ENCODE measurements at regions not wholly inside any gene's neighbourhood (a gene's known extent, or its start where the extent isn't known, plus 50 kb on each side); places are given as distances from the start of the nearest gene placed in this dataset.
A peak's percentile ranks its signal among the peaks of the same experiment; 100 is the strongest.
"Not testable (repeated sequence)": the region's sequence is repeated elsewhere in the genome, so short reads cannot be mapped to it uniquely, and the experiment has no call there.

- DNase-seq (ENCODE audit: low read depth), result not testable (repeated sequence)
Measured at GRCh38 chr7:81222692-81223091, 303.8 kb upstream of the SEMA3C start.

GRCh38 chr7:81221527-81222217 lies 302.8 kb upstream of the SEMA3C start:
- DNase-seq (ENCODE audit: low read depth), result no peak

DNA sequence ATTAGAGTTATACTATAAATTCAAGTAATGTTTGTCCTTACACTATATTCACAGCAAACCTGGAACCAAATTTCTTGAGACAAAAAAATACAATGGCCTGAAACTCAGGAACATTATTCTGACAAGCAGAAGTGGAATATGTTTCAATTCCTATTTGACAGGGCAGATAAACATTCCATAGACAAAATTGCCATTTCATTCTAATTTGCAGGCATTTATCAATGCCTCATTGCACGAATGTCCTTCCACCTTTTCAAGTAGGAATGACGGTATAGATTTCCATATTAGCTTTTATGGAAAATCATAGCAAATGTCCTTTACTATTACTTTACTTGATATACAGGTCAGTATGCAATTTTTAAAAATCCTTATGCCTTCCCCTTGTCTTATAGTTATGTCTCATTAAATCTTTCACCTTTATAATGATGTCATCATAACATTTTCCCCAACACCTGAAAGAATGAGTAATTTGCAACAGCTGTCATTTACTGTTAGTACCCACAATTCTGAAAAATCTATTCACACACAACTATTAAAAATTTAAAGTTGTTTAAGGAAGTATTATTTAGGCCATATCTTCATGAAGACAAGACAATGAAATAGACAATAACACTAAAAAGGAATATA lies 299.7 kb upstream of the SEMA3C start:
- DNase-seq (ENCODE audit: low read depth), result no peak

GRCh38 chr7:81213394-81213793 lies 294.5 kb upstream of the SEMA3C start:
- DNase-seq (ENCODE audit: low read depth), result no peak

DNA sequence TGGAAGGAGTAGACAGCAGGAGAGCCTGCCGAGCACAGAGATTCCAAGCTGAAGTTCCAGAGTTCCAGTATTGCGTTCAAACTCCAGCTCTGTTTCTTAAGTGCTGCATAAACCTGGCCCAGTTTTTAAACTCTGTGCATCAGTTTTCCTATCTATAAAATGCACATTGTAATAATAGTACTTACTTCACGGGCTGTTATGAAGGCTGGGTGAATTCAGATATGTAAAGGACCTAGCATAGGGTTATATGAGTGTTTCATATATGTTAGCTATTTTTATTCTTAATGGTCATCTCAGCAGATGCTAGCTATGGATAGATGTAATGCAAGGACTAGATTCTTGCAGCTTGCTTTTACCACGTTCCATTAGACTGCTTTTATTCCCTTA lies 293.1 kb upstream of the SEMA3C start:
- no peak for DNase-seq (ENCODE audit: low read depth)

DNA sequence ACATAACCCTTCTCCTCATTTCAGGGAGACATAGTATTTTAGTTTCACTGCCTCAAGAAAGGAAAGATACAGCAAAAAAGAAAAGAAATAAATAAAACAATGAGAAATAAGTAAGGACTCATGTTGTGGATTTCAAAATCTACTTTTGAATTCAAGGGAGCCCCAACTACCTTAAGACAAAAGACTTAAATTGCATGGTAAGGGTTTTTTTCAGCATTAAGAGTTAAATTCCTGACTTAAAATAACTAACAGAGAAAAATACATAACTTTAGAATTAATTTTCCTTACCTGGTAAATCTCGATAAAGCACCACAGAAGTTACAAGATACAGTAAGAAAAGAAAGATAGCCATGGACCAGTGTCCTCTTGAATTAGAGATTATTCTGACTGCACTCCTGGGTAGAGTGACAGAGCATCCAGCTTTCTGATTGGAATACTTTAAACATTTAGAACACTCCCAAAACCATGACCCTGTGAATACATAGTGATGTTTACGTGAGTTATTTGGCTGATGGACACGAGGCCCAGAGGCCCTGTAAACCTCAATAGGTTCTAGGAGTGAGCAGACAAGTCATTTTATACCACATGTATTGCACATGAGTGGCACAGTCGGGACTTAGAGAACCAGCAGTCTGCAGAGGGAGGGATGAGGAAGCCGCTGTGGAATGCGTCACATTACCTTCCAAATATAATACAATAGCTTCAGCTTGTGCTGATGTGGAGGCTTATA lies 292.5 kb upstream of the SEMA3C start:
- DNase-seq (ENCODE audit: low read depth), result peak; percentile 64

DNA sequence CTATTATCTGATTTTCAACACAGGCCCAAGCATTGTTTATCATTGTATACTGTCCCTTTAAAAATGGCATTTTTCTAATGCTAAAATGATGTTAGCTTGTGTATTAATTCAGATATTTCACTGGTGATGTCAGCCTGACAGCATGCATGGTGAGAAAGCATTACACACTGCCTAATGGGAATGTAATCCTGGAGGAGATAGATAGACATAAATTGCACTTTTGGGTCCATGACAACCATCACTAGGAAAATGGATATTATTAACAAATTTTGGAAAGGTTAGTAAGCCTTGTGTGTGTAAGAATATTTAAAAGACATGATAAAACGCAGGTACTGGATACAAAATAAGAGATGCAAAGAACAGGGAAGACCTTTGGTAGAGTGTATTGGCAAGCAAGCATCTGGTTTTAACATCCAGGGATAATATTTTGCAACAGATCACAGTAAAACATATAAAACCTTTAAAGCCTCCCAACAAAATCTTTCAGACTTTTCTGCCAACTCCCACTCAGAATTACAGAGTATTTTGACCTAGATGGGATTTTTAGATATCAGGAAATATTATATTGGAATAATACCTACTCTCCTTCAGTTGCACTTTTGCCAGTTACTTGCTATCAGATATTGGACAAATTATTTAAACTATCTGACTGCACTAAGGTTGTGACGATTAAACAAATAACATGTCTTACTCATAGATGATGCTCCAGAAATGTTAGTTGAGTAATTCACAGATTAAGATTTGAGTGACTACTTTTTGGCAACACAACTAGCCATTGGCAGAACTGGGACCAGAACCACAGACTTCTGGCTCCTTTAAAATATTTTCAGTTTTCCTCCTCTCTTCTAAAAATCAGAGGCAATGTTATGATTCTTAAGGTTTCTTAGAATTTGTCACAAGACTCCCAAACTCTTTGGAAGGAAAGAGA lies 291.6 kb upstream of the SEMA3C start:
- peak; percentile 53 for DNase-seq (ENCODE audit: low read depth)

- DNase-seq (ENCODE audit: low read depth), result peak; percentile 7
Measured at GRCh38 chr7:81209059-81209458, 290.2 kb upstream of the SEMA3C start.

DNA sequence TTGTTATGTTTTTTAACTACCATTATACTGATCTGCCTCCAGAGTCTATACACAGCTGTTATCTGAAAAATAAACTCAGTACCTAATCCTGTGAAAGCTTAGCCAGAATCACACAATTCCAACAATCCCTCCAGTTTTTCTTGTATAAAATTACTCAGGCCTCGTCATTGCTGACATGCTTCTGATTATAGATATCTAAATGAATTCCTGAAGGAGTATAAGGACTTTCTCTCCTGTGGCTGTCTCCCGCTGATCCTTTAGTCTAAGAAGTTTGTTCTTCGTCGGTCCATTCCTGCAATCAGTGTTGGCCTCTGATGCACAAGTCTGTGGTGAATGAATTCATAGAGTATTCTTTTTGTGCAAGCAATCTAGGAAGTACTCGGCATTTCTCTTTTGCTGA lies 288.9 kb upstream of the SEMA3C start:
- DNase-seq (ENCODE audit: low read depth), result no peak

- DNase-seq (ENCODE audit: low read depth), result no peak
Measured at GRCh38 chr7:81206667-81207360, 288.0 kb upstream of the SEMA3C start.

DNA sequence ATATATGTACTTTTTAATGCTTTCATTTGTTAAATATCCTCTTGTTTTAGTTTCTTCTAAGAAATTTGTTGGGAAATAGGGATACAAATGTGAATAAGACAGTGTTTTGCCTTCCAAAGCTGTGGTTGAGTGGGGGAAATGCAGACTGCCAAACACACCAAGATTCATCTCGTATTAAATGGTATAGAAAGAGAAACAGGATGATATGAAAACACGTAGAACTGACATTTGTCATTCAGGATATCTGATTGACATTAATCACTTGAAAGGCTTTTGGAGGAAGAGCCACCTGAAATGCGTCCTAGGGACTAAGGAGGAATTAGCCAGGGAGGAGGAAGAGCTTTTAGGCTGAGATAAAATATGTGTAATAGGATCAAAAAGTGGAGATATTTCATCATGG lies 287.4 kb upstream of the SEMA3C start:
- DNase-seq (ENCODE audit: low read depth), result no peak

GRCh38 chr7:81201188-81201587 lies 282.3 kb upstream of the SEMA3C start:
- no peak for DNase-seq (ENCODE audit: low read depth)

- no peak for DNase-seq (ENCODE audit: low read depth)
Measured at GRCh38 chr7:81198766-81199165, 279.9 kb upstream of the SEMA3C start.

GRCh38 chr7:81197266-81197665 lies 278.4 kb upstream of the SEMA3C start:
- DNase-seq (ENCODE audit: low read depth), result no peak

GRCh38 chr7:81195033-81195432 lies 276.2 kb upstream of the SEMA3C start:
- peak; percentile 19 for DNase-seq (ENCODE audit: low read depth)

GRCh38 chr7:81190997-81191768 lies 272.3 kb upstream of the SEMA3C start:
- DNase-seq (ENCODE audit: low read depth), result peak; percentile 63

- no peak for DNase-seq (ENCODE audit: low read depth)
Measured at GRCh38 chr7:81187753-81188152, 268.9 kb upstream of the SEMA3C start.

DNA sequence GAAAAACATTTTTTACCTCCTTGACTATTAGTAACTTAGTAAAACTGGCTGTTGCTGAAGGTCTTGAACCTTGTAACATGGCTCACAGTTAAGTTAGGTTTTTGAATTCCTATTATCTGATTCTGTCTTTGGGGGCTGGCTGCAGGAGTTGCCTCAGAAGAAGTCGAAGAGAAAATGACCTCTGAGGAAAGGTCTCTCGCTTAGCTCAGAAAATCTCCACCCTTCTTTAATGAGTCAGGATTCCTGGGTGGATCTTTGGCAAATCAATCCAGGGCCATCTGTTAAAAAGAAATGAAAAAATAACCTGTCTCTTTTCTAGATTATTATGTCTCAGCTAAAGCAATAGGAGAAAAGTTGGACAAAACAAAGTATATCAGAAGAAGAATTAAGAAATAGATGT lies 267.8 kb upstream of the SEMA3C start:
- DNase-seq (ENCODE audit: low read depth), result peak; percentile 6

- DNase-seq (ENCODE audit: low read depth), result no peak
Measured at GRCh38 chr7:81185072-81185471, 266.2 kb upstream of the SEMA3C start.

GRCh38 chr7:81183326-81183725 lies 264.5 kb upstream of the SEMA3C start:
- DNase-seq (ENCODE audit: low read depth), result no peak

- DNase-seq (ENCODE audit: low read depth), result not testable (repeated sequence)
Measured at GRCh38 chr7:81182056-81182455, 263.2 kb upstream of the SEMA3C start.

Data from ELR (cell line).